GM04503 (cell line): ENCODE measurements at regions not wholly inside any gene's neighbourhood (a gene's known extent, or its start where the extent isn't known, plus 50 kb on each side); places are given as distances from the start of the nearest gene placed in this dataset.
"Not testable (repeated sequence)": the region's sequence is repeated elsewhere in the genome, so short reads cannot be mapped to it uniquely, and the experiment has no call there.

Experiments
- DNase-seq: peaks from one replicate; pipeline ENCODE4 v3.0.0-alpha.2; 2012; ENCODE audit warnings: low read depth

DNA sequence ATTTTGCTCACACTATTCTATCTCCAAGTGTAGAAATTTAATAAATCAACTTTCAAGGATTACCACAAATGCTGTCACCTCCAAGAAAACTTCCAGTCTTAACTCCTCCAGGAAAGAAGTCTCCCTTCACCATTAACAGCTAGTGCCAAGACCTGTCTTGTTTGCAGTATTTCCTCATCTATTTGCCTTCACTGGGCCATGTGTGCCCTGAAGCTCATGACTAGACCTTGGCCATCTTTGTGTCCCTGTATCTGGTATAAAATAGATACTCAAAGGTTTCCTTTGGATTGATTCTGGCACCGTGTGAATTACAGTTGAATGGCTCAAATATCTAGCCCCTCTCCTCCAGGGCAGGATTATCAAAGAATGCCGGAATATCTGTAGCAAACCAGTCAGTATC lies 346.7 kb upstream of the KLF4 start:
- DNase-seq = no peak

DNA sequence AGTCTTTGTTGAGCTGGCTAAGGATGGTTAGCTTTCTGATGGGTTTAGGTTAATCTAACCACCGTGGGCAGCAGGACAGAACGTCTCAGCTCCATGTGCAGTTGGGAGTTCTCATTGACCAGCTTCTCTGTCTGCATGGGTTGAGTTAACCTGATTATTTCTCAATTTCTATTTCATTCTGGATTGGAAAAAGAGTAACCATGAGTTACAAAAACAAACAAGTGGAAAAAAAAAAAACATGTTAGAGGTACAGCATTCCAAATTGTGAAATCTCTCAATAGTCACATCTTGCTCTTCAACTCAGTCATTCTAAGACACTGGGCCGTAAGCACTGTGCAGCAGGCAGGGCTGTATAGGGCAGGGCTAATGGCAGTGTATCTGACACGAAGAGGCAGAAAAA lies 343.7 kb upstream of the KLF4 start:
- no peak for DNase-seq

DNA sequence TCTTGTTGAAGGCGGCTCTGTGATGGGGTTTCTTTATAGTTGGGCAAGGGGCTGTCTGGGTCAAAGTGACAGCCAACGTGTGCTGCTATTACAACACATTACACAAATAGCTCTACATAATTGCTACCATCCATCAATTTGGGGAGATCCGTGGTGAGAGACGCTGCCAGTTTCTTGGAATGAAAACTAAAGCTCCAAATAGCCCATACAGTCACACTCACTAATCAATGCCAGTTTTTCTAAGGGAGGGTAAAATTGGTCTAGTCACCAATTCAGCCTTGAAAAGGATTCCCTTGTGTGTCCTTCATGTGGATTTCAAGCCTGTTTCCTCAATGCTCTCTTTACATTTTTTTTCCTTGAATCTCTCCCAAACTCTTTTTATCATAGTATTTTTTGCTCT lies 343.3 kb upstream of the KLF4 start:
- no peak for DNase-seq

DNA sequence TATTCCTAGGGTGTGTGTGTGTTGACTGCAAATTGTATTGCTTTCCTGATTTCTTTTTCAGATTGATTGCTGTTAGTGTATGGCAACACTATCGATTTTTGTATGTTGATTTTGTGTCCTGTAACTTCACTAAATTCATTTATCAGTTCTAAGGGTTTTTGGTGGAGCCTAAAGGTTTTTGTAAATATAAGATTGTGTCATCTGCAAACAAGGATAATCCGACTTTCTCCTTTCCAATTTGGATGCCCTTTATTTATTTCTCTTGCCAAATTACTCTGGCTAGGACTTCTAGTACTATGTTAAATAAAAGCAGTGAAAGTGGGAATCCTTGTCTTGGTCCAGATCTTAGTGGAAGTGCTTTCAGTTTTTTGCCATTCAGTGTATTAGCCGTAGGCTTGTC lies 340.9 kb upstream of the KLF4 start:
- no peak for DNase-seq

- no peak for DNase-seq
These were observed 338.3 kb upstream of the KLF4 start for GRCh38 chr9:107827884-107828283.

- no peak for DNase-seq
These were observed 337.7 kb upstream of the KLF4 start for GRCh38 chr9:107827304-107827703.

DNA sequence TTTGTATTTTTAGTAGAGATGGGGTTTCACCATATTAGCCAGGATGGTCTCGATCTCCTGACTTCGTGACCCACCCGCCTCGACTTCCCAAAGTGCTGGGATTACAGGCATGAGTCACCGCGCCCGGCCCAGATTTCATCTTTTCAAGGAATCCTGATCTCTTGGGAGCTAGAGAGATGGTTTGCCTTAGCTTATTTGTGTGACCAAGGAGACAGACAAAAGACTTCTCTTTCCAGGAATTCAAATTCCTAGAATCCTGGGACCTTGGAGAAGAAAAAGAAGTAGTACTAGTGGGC lies 337.1 kb upstream of the KLF4 start:
- DNase-seq = not testable (repeated sequence)

DNA sequence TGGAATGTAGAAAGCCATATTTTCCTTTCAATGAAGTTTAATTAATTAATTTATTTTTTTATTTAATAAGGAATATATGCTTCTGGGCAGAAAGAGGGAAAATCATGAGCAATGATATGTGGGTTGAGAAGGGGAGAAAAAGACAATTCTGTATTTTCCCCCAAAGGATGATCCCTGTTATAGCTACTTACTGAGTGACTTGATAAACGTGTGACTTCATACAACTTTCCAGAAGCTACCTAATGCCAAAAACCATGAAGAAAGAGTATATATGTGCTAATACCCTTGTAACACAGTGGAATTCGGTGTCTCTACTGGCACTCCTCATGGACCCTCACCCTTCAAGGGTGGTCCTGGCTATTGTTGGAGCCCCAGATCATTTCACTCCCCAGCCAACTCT lies 335.0 kb upstream of the KLF4 start:
- DNase-seq = no peak

DNA sequence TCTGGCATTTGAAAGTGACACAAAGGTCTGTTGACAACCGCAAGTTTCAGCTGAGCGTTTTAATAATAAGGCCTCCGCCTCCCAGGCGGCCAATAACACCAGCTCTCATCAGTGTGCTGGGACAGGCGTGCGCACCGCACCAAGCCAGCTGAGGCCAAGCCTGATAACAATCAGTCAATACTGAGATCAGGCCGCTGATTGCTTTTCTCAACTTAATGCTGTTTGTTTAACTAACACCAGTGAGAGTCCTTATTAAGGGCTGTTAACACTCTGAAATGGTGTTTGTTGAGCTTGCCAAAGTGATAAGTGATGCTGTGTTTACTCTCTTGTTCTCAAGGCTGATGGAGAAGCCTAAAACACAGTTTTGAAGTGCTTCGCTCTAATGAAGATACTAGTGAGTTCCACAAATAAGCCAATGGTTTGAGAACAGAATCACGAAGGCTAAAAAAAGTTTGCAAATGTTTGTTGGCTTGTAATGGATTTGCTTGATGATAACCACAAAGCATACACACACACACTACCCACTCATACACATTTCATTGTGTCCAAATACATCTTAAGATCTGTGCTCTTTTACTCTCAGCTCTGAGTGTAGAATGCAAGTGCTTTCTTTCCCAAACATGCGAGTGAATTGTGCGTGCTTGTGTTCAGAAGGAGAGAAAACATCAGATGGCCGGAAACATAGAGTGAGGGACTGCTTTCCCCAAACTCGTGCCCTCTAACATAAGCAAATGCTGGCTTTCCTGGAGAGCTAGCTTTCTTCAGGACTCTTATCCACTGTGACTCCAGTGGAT lies 330.4 kb upstream of the KLF4 start:
- no peak for DNase-seq

GRCh38 chr9:107818503-107818829 lies 328.9 kb upstream of the KLF4 start:
- DNase-seq = not testable (repeated sequence)

- DNase-seq = not testable (repeated sequence)
These were observed 328.3 kb upstream of the KLF4 start for GRCh38 chr9:107817595-107818502.

- DNase-seq = no peak
These were observed 327.0 kb upstream of the KLF4 start for GRCh38 chr9:107816561-107817021.

DNA sequence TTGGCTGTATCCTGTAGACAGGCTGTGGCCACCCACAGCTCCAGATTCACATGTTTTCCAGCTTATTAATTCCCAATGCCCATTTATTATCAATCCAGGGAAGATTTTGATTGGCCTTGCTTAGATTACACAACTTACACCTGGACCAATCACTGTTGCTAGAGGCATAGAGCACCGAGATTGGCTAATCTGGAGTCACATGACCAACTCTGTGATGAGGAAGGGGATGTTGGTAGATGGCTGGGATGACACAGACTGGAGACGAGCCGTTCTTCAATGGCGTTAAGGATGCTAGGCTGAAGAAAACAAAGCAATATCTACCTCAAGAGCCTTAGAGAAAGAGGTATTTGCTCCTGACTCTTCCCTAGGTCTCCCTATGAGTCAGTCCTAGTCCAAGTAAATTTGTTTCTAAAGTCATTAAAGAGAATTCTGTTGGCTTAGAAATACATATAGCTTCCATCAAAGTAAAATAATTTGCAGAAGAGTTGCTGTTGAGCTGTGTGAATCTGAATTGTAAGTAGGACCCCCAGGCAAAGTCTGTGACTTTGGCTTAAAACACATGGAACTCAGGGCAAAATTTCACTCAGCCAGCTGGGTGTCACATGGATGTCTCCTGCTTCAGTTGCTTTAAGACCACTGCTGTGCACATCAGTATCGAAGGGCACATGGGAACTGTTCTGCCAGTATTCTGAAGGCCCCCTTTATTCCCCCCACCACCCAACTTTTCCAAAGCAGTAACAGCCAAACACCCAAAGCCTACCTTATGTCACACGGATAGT lies 326.4 kb upstream of the KLF4 start:
- no peak for DNase-seq

- DNase-seq = no peak
These were observed 323.7 kb upstream of the KLF4 start for GRCh38 chr9:107813287-107813686.

- no peak for DNase-seq
These were observed 320.9 kb upstream of the KLF4 start for GRCh38 chr9:107810461-107810961.

- DNase-seq = no peak
These were observed 320.4 kb upstream of the KLF4 start for GRCh38 chr9:107809871-107810460.

DNA sequence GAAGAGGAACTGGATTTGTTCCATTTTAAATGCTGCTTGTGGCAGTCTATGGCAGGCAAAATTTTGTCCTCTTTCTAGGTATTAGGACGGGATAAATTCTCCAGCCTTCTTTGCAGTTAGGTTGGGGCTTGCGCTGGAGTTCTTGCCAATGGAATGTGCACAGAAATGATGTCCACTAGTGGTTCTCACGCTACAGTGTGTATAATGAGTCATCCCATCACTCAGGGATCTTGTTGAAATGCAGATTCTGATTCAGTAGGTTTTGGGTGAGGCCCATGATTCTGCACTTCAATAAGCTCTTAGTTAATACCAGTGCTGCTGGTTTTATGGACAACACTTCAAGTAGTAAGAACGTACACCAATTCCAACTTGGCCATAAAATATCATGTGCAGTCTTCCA lies 317.6 kb upstream of the KLF4 start:
- peak; percentile 82 for DNase-seq

DNA sequence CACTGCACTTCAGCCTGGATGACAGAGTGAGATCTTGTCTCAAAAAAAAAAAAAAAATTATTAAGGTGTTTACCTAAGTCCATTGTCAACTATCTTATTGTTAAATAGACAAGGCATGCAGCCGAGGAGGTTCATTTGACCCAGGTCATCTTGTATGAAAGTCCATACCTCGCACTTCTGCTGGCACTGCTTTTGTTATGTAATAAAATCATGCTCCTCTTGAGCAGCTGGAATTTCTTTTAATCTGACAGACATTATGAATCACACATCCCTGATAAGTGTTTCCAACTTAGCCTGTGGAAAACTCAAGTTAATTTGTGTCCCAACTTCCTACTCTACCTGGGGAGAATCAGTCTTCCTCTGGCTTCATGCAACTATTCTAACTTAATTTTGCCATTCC lies 315.6 kb upstream of the KLF4 start:
- no peak for DNase-seq

DNA sequence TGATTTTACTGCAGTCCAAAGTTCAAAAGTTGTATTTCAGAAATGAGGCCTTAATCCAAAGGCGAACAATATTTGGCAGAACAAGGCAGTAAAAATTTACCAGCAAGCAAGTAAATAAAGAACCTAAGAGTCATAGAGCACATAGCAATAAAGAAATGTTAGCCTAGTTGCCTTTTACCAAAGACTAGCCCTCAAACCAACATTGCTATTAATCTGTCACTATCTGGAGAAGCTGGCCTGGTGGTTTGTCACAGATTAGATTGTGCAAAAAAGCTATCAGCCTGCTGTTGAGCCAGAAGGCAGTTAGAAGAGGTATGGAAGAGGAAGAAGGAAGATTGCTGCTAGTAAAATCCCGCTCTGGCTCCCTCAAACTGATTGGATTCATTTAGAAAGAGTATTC lies 304.7 kb upstream of the KLF4 start:
- no peak for DNase-seq

DNA sequence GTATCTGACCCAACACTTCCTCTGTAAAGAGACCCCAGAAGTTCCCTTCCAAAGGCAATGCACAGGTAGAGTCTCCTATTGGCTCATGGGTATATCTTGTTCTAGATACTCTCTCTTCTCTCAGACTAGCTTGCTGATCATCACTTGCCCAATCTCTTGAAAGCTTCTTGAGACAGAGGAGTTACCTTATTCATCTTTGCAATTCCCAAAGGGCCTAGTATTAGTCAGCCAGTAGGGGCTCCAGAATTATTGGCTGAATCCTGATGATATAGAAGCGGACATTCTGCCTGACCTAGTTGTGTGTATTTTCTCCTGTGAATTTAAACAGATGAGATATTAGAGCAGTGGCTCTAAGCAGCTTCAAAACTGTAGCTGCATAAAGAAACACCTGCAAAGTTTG lies 304.0 kb upstream of the KLF4 start:
- DNase-seq = no peak

DNA sequence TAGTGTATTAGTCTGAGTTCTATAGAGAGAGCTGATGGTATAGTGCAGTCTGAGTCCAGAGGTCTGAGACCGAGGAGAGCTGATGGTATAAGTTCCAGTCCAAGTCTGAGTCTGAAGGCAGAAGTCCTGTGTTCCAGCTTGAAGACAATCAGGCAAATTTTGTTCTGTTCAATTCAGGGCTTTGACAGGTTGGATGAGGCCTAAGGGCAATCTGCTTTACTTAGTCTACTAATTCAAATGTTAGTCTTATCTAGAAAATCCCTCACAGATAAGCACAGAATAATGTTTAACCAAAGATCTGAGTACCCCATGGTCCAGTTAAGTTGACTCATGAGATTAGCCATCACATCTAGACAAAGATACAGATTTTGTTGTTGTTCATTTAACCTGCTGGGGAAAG lies 303.0 kb upstream of the KLF4 start:
- no peak for DNase-seq

DNA sequence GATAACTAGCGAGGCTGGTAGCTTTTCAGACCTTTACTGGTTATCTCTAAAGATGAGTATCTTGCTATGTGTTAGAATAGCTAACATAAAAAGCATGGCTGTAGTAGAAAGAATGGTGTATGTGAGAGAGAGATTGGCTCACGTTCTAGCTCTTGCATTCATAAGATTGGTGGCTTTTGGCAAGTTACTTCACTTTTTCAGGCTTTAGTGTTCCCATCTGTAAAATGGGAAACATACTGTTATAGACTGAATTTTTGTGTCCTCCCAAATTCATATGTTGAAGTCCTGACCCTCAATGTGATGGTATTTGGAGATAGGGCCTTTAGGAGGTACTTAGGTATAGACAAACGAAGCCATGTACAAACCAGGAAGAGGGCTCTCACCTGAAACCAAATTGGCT lies 302.4 kb upstream of the KLF4 start:
- DNase-seq = no peak
